LNCaP clone FGC (cell line): ENCODE measurements at regions not wholly inside any gene's neighbourhood (a gene's known extent, or its start where the extent isn't known, plus 50 kb on each side); places are given as distances from the start of the nearest gene placed in this dataset.
A peak's percentile ranks its signal among the peaks of the same experiment; 100 is the strongest.

Experiments used
- DNase-seq: peaks from one replicate; pipeline ENCODE4 v3.0.0-alpha.2; 2011; ENCODE audit warnings: low read depth
- H3K4me3 ChIP-seq: 2 replicates; pipeline ENCODE4 v1.5.1; 2011; ENCODE audit warnings: mild to moderate bottlenecking, low read depth, low read length, control low read depth
- TF ChIP-seq, protein P1 (sequence below): IDR thresholded peaks from 2 replicates; pipeline ENCODE4 v1.5.1; 2012; ENCODE audit warnings: mild to moderate bottlenecking; ENCODE audit not compliant: control insufficient read depth, insufficient read depth; ENCODE audit errors: extremely low read depth

GRCh38 chr1:99173282-99173681, 91.0 kb upstream of the PLPPR4 start:
- no peak overlapping the region for H3K4me3 ChIP-seq
- DNase-seq: no peak
- TF ChIP-seq, protein P1, sequence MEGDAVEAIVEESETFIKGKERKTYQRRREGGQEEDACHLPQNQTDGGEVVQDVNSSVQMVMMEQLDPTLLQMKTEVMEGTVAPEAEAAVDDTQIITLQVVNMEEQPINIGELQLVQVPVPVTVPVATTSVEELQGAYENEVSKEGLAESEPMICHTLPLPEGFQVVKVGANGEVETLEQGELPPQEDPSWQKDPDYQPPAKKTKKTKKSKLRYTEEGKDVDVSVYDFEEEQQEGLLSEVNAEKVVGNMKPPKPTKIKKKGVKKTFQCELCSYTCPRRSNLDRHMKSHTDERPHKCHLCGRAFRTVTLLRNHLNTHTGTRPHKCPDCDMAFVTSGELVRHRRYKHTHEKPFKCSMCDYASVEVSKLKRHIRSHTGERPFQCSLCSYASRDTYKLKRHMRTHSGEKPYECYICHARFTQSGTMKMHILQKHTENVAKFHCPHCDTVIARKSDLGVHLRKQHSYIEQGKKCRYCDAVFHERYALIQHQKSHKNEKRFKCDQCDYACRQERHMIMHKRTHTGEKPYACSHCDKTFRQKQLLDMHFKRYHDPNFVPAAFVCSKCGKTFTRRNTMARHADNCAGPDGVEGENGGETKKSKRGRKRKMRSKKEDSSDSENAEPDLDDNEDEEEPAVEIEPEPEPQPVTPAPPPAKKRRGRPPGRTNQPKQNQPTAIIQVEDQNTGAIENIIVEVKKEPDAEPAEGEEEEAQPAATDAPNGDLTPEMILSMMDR: no peak

GRCh38 chr1:99173900-99174299, 90.4 kb upstream of the PLPPR4 start:
- no peak for DNase-seq
- no peak overlapping the region for H3K4me3 ChIP-seq
- TF ChIP-seq, protein P1: no peak

- no peak for DNase-seq
- no peak overlapping the region for H3K4me3 ChIP-seq
These were observed 87.5 kb upstream of the PLPPR4 start for GRCh38 chr1:99176753-99177152.

GRCh38 chr1:99177465-99177864, 86.8 kb upstream of the PLPPR4 start:
- TF ChIP-seq, protein P1: peak; percentile 32
- no peak overlapping the region for H3K4me3 ChIP-seq
- DNase-seq: no peak

More at GRCh38 chr1:99176753-99177152, 87.5 kb upstream of the PLPPR4 start:
- TF ChIP-seq, protein P1: no peak

DNA sequence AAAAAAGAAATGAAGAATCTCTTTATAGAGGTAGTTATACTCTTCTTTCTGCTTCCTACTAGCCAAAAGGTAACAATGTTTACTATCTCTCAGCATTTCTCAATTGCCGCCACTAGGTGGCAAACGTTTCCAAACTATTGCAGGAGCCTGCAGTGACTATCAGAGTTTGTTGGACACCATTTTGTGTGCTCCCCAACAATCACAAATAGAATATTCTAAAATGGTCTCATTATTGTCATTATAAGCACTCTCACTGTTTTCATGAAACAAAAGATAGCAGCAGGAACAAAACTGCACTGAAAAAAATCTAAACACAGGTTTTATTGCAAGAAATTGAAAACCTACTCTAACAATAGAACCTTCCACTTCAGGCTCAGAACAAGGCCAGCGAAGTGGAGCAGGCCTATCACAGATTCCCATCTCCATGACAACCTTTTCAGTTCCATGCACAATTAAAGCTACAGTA, 83.9 kb upstream of the PLPPR4 start:
- DNase-seq: peak; percentile 41
- TF ChIP-seq, protein P1: peak; percentile 68
- H3K4me3 ChIP-seq: no peak overlapping the region

GRCh38 chr1:99180915-99181314, 83.4 kb upstream of the PLPPR4 start:
- no peak overlapping the region for H3K4me3 ChIP-seq
- DNase-seq: no peak
- TF ChIP-seq, protein P1: no peak

- H3K4me3 ChIP-seq: no peak overlapping the region
- TF ChIP-seq, protein P1: no peak
- no peak for DNase-seq
These were observed 82.4 kb upstream of the PLPPR4 start for GRCh38 chr1:99181892-99182291.
